ENCODE measurements at regions not wholly inside any gene's neighbourhood (a gene's known extent, or its start where the extent isn't known, plus 50 kb on each side); places are given as distances from the start of the nearest gene placed in this dataset.

DNA sequence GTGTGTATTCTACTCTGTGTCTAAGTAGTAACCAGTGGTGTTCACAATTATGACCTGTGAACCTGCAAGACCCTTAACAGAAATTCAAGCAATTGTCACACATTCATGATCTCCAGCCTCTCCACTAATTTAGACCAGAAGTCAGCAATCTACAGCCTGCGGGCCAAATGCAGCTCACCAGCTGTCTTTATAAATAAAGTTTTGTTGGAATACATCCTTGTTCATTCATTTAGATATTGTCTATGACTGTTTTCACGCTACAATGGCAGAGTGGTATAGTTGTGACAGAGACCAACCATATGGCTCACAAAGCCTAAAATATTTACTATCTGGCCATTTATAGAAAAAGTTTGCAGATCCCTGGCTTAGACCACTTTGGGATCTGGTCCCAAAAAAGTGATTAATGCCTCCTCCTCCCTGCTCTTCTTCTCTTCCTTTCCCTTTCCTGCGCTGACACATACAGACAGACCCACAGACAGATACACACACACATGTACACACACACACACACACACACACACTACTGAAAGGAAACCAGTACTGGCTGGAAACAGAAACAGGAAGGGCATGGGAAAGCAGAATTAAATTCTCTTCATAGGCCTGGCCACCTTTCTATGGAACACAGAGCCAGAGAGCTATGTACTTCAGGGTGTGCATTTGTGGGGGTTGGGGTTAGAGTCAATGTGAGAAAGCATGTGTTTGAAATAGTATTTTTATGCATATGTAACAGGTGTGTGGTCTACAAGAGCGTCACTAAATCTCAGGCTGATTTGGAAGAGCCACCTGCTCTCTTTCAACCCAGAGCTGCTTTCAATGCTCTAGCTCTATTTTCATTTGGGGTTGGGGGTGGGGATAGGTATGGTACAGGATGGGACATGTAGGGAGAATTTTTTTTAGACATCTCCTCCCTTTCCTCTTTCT, 49.7 kb upstream of the TMEM164 start:
- Mint-ChIP-seq H3K4me3 (no peak overlapping the region), H3K27ac (peak overlapping the region; percentile 7), H3K36me3 (ENCODE audit: low read depth) (no peaks in the 10 kb centered on the region), H3K4me1 (no peaks in the 10 kb centered on the region), H3K27me3 (ENCODE audit: low read depth, poor library complexity) (peaks cover 3% of the 10 kb centered on the region), H3K9me3 (no peaks in the 10 kb centered on the region)
- no peak for DNase-seq
- TF ChIP-seq, protein P1, sequence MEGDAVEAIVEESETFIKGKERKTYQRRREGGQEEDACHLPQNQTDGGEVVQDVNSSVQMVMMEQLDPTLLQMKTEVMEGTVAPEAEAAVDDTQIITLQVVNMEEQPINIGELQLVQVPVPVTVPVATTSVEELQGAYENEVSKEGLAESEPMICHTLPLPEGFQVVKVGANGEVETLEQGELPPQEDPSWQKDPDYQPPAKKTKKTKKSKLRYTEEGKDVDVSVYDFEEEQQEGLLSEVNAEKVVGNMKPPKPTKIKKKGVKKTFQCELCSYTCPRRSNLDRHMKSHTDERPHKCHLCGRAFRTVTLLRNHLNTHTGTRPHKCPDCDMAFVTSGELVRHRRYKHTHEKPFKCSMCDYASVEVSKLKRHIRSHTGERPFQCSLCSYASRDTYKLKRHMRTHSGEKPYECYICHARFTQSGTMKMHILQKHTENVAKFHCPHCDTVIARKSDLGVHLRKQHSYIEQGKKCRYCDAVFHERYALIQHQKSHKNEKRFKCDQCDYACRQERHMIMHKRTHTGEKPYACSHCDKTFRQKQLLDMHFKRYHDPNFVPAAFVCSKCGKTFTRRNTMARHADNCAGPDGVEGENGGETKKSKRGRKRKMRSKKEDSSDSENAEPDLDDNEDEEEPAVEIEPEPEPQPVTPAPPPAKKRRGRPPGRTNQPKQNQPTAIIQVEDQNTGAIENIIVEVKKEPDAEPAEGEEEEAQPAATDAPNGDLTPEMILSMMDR (IDR thresholded peaks at IDR 0.05), result no peak
